Lower lobe of right lung (tissue), 2 donors: ENCODE measurements at regions not wholly inside any gene's neighbourhood (a gene's known extent, or its start where the extent isn't known, plus 50 kb on each side); places are given as distances from the start of the nearest gene placed in this dataset.
"Not testable (repeated sequence)": the region's sequence is repeated elsewhere in the genome, so short reads cannot be mapped to it uniquely, and the experiment has no call there.

Experiments
- ATAC-seq, 2 donors: fragments of 200-7000 bp; cut with Tn5 transposase; one replicate each; pipeline ENCODE4 v1.9.1; 2020 to 2022; ENCODE audit warnings: mild to moderate bottlenecking in 2 of 2, moderate library complexity in 2 of 2
- DNase-seq: peaks from one replicate; pipeline ENCODE4 v3.0.0-alpha.2; 2020
- H3K27ac ChIP-seq: fragments of 200-600 bp; one replicate; pipeline ENCODE4 v1.8.0; 2022
- H3K27me3 ChIP-seq: fragments of 200-600 bp; one replicate; pipeline ENCODE4 v1.8.0; 2022; ENCODE audit warnings: low read depth
- H3K36me3 ChIP-seq: fragments of 200-600 bp; one replicate; pipeline ENCODE4 v1.8.0; 2022; ENCODE audit warnings: mild to moderate bottlenecking
- H3K4me1 ChIP-seq: fragments of 200-600 bp; one replicate; pipeline ENCODE4 v1.8.0; 2022
- H3K4me3 ChIP-seq: fragments of 200-600 bp; one replicate; pipeline ENCODE4 v1.8.0; 2022; ENCODE audit warnings: mild to moderate bottlenecking
- H3K9me3 ChIP-seq: fragments of 200-600 bp; one replicate; pipeline ENCODE4 v1.8.0; 2022
- CTCF ChIP-seq: fragments of 200-600 bp; IDR thresholded peaks from one replicate; pipeline ENCODE4 v1.8.0; 2022; ENCODE audit warnings: antibody characterized with exemption, mild to moderate bottlenecking
- intact Hi-C: fragments of 100-400 bp; cut with DNase I; formaldehyde crosslinking; loops from one replicate; pipeline ENCODE4 v1.11.0; 2022
- donor health status: DM: no; HTN: yes; CAD: no; lungs with severe emphysema.

GRCh38 chr7:66539902-66540375 is 88.7 kb upstream of the KCTD7 start:
- Histone ChIP-seq H3K4me1 (no peaks in the 10 kb centered on the region), H3K27me3 (no peaks in the 10 kb centered on the region), H3K36me3 (peaks cover 21% of the 10 kb centered on the region), H3K9me3 (no peaks in the 10 kb centered on the region), H3K27ac (no peak overlapping the region), H3K4me3 (no peak overlapping the region)
- intact Hi-C loops = no loop called here
- no peak for ATAC-seq
- no peak for DNase-seq
- no peak for TF ChIP-seq CTCF

GRCh38 chr7:66542049-66542448 is 86.6 kb upstream of the KCTD7 start:
- Histone ChIP-seq H3K4me1 (no peaks in the 10 kb centered on the region), H3K9me3 (no peaks in the 10 kb centered on the region), H3K27ac (no peak overlapping the region), H3K36me3 (peaks cover 31% of the 10 kb centered on the region), H3K27me3 (no peaks in the 10 kb centered on the region), H3K4me3 (no peak overlapping the region)
- no peak for TF ChIP-seq CTCF
- no peak for ATAC-seq
- DNase-seq = no peak
- intact Hi-C loops = no loop called here

GRCh38 chr7:66542528-66543269 is 86.0 kb upstream of the KCTD7 start:
- DNase-seq (no peak), ATAC-seq (peak in 1 of 2 donors; percentile 17)
- intact Hi-C loops = no loop called here
- TF ChIP-seq CTCF = no peak
- H3K27me3 ChIP-seq = no peaks in the 10 kb centered on the region
- H3K27ac ChIP-seq = no peak overlapping the region
- no peak overlapping the region for H3K4me3 ChIP-seq
- H3K4me1 ChIP-seq = no peaks in the 10 kb centered on the region
- H3K36me3 ChIP-seq = peaks cover 31% of the 10 kb centered on the region
- H3K9me3 ChIP-seq = no peaks in the 10 kb centered on the region

GRCh38 chr7:66549466-66549865 is 79.2 kb upstream of the KCTD7 start:
- intact Hi-C loops = no loop called here
- ATAC-seq (no peak), DNase-seq (no peak)
- Histone ChIP-seq H3K27me3 (no peaks in the 10 kb centered on the region), H3K27ac (no peak overlapping the region), H3K4me3 (no peak overlapping the region), H3K36me3 (peaks cover 79% of the 10 kb centered on the region), H3K4me1 (no peaks in the 10 kb centered on the region), H3K9me3 (no peaks in the 10 kb centered on the region)
- TF ChIP-seq CTCF = no peak

GRCh38 chr7:66553001-66553400 is 75.7 kb upstream of the KCTD7 start:
- ATAC-seq (no peak), DNase-seq (no peak)
- intact Hi-C loops = no loop called here
- no peak for TF ChIP-seq CTCF
- Histone ChIP-seq H3K36me3 (peaks cover 85% of the 10 kb centered on the region), H3K9me3 (no peaks in the 10 kb centered on the region), H3K4me3 (no peak overlapping the region), H3K4me1 (no peaks in the 10 kb centered on the region), H3K27ac (no peak overlapping the region), H3K27me3 (no peaks in the 10 kb centered on the region)

GRCh38 chr7:66553675-66554074 is 75.0 kb upstream of the KCTD7 start:
- intact Hi-C loops, H3K4me1 ChIP-seq, H3K27ac ChIP-seq, DNase-seq, H3K9me3 ChIP-seq, ATAC-seq, H3K4me3 ChIP-seq, H3K27me3 ChIP-seq: not testable (repeated sequence)
- peaks cover 85% of the 10 kb centered on the region for H3K36me3 ChIP-seq

GRCh38 chr7:66554291-66554690 is 74.4 kb upstream of the KCTD7 start:
- intact Hi-C loops, ATAC-seq, H3K4me1 ChIP-seq, H3K27ac ChIP-seq, H3K4me3 ChIP-seq, H3K9me3 ChIP-seq, DNase-seq, H3K27me3 ChIP-seq: not testable (repeated sequence)
- peaks cover 88% of the 10 kb centered on the region for H3K36me3 ChIP-seq

- H3K27ac ChIP-seq, H3K9me3 ChIP-seq, H3K4me1 ChIP-seq, H3K27me3 ChIP-seq, ATAC-seq, H3K4me3 ChIP-seq, intact Hi-C loops, DNase-seq: not testable (repeated sequence)
- H3K36me3 ChIP-seq = peaks cover 88% of the 10 kb centered on the region
Observed at GRCh38 chr7:66554842-66555430, 73.7 kb upstream of the KCTD7 start.
